ENCODE measurements at regions not wholly inside any gene's neighbourhood (a gene's known extent, or its start where the extent isn't known, plus 50 kb on each side); places are given as distances from the start of the nearest gene placed in this dataset.

- Mint-ChIP-seq H3K4me3 (no peak overlapping the region), H3K27ac (no peak overlapping the region), H3K9me3 (no peaks in the 10 kb centered on the region), H3K27me3 (ENCODE audit: insufficient read depth) (no peaks in the 10 kb centered on the region), H3K4me1 (peaks cover 10% of the 10 kb centered on the region), H3K36me3 (ENCODE audit: low read depth) (no peaks in the 10 kb centered on the region)
- no peaks in the 10 kb centered on the region for H3K9me3 ChIP-seq (ENCODE audit: control insufficient read depth, low read length)
- H3K4me1 ChIP-seq (ENCODE audit: control insufficient read depth, insufficient read depth, low read length) = no peaks in the 10 kb centered on the region
- no peak for TF ChIP-seq CTCF (conservative IDR thresholded peaks at IDR 0.05)
- no peak for DNase-seq
- no peak overlapping the region for H3K9ac ChIP-seq (ENCODE audit: extremely low read depth, low read length, poor library complexity, severe bottlenecking)
- 65 to 76% methylated on average over 3 to 5 of the region's 5 CpGs for WGBS, 2 experiments (ENCODE audit: insufficient coverage in 1 of 2, insufficient read length in 1 of 2)
- no peak overlapping the region for H3K27ac ChIP-seq (ENCODE audit: low read depth, low read length)
- H3K4me3 ChIP-seq (ENCODE audit: low read length) = no peak overlapping the region
- H3K36me3 ChIP-seq (ENCODE audit: control insufficient read depth, insufficient read depth, low read length) = no peaks in the 10 kb centered on the region
- H3K27me3 ChIP-seq (ENCODE audit: control insufficient read depth, insufficient read depth, low read length, poor library complexity, severe bottlenecking) = no peaks in the 10 kb centered on the region
These were observed 509.3 kb upstream of the CTNND2 start for GRCh38 chr5:12413585-12413984.

DNA sequence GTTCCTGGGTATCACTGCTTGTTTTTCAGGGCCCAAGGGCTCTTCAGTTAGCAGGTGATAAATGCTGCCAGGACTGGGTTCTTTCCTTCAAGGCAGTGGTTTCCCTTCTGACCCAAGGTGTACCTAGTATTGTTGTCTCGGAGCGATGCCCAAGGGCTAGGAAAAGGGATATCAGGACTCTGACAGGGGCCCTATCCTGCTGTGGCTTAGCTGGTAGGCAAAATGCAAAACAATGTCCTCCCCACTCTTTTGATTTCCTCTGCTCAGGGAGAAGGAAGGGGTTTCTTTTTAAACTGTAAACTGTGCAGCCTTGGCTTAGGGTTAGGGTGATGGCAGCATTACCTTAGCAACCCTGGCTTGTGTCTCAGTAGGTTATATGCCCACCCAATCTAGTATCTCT, 508.8 kb upstream of the CTNND2 start:
- no peak overlapping the region for H3K27ac ChIP-seq (ENCODE audit: low read depth, low read length)
- peak; percentile 50 for DNase-seq
- no peak overlapping the region for H3K27ac Mint-ChIP-seq
- H3K4me3 ChIP-seq (ENCODE audit: low read length) = no peak overlapping the region
- no peaks in the 10 kb centered on the region for H3K27me3 Mint-ChIP-seq (ENCODE audit: insufficient read depth)
- no peaks in the 10 kb centered on the region for H3K4me1 ChIP-seq (ENCODE audit: control insufficient read depth, insufficient read depth, low read length)
- no peaks in the 10 kb centered on the region for H3K36me3 ChIP-seq (ENCODE audit: control insufficient read depth, insufficient read depth, low read length)
- no peaks in the 10 kb centered on the region for H3K9me3 ChIP-seq (ENCODE audit: control insufficient read depth, low read length)
- peaks cover 10% of the 10 kb centered on the region for H3K4me1 Mint-ChIP-seq
- no peak for TF ChIP-seq CTCF (conservative IDR thresholded peaks at IDR 0.05)
- H3K27me3 ChIP-seq (ENCODE audit: control insufficient read depth, insufficient read depth, low read length, poor library complexity, severe bottlenecking) = no peaks in the 10 kb centered on the region
- H3K4me3 Mint-ChIP-seq = no peak overlapping the region
- no peaks in the 10 kb centered on the region for H3K9me3 Mint-ChIP-seq
- H3K36me3 Mint-ChIP-seq (ENCODE audit: low read depth) = no peaks in the 10 kb centered on the region
- 96 to 100% methylated on average over 2 of the region's 2 CpGs for WGBS, 2 experiments (ENCODE audit: insufficient coverage in 1 of 2, insufficient read length in 1 of 2)
- H3K9ac ChIP-seq (ENCODE audit: extremely low read depth, low read length, poor library complexity, severe bottlenecking) = no peak overlapping the region

DNA sequence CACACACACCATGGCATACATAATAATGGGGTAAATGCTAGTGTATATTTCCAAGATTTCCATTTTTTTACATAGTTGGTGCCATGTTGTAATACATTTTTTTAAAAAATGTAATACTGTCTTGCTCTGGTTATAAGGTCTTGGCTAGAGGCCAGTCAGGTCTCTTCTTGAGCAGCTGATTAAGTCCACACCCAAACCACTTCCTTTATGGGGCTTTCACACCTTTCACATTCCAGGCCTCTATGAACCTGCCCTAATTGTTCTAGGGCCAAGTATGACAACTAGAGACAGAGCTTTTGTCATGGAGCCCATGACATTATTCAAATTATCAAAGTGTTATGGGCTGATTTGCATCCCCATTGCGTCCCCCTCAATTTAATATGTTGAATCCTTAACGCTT, 495.6 kb upstream of the CTNND2 start:
- WGBS, 2 experiments (ENCODE audit: insufficient coverage in 1 of 2, insufficient read length in 1 of 2) = 86% methylated on average over 2 of the region's 2 CpGs; no CpG with 5 or more reads in 1 of the 2 experiments
- Histone ChIP-seq H3K4me1 (ENCODE audit: control insufficient read depth, insufficient read depth, low read length) (no peaks in the 10 kb centered on the region), H3K27ac (ENCODE audit: low read depth, low read length) (no peak overlapping the region), H3K9me3 (ENCODE audit: control insufficient read depth, low read length) (no peaks in the 10 kb centered on the region), H3K4me3 (ENCODE audit: low read length) (no peak overlapping the region), H3K27me3 (ENCODE audit: control insufficient read depth, insufficient read depth, low read length, poor library complexity, severe bottlenecking) (no peaks in the 10 kb centered on the region), H3K9ac (ENCODE audit: extremely low read depth, low read length, poor library complexity, severe bottlenecking) (no peak overlapping the region), H3K36me3 (ENCODE audit: control insufficient read depth, insufficient read depth, low read length) (no peaks in the 10 kb centered on the region)
- no peaks in the 10 kb centered on the region for H3K27me3 Mint-ChIP-seq (ENCODE audit: insufficient read depth)
- no peak for TF ChIP-seq CTCF (conservative IDR thresholded peaks at IDR 0.05)
- no peaks in the 10 kb centered on the region for H3K4me1 Mint-ChIP-seq
- no peak overlapping the region for H3K4me3 Mint-ChIP-seq
- H3K36me3 Mint-ChIP-seq (ENCODE audit: low read depth) = no peaks in the 10 kb centered on the region
- H3K27ac Mint-ChIP-seq = no peak overlapping the region
- no peak for DNase-seq
- no peaks in the 10 kb centered on the region for H3K9me3 Mint-ChIP-seq
